GM19099 (cell line): ENCODE measurements at regions not wholly inside any gene's neighbourhood (a gene's known extent, or its start where the extent isn't known, plus 50 kb on each side); places are given as distances from the start of the nearest gene placed in this dataset.

Experiments used
- POLR2A ChIP-seq: IDR thresholded peaks from 3 replicates; pipeline ENCODE4 v1.6.1; 2011; ENCODE audit warnings: low read depth; ENCODE audit not compliant: insufficient read length; ENCODE audit errors: extremely low read depth

DNA sequence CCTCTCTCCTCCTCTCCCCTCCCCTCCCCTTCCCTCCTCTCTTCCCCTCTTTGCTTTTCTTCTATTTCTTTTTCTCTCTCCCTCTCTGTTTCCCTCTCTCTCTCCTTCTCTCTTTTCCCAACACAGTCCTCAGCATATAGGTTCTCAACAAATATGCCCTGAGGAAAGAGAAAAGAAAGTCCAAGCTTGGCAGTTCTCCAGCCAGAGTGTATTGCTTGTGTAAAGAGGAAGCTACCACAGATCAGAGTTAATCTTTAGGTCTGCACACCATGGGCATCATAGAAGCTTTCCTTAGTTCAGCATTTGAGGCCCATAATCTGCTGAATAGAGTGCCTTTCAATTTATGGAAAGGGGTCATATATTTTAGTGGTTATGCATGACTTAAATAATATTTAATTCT is 382.8 kb upstream of the WWC1 start:
- TF ChIP-seq POLR2A = no peak

DNA sequence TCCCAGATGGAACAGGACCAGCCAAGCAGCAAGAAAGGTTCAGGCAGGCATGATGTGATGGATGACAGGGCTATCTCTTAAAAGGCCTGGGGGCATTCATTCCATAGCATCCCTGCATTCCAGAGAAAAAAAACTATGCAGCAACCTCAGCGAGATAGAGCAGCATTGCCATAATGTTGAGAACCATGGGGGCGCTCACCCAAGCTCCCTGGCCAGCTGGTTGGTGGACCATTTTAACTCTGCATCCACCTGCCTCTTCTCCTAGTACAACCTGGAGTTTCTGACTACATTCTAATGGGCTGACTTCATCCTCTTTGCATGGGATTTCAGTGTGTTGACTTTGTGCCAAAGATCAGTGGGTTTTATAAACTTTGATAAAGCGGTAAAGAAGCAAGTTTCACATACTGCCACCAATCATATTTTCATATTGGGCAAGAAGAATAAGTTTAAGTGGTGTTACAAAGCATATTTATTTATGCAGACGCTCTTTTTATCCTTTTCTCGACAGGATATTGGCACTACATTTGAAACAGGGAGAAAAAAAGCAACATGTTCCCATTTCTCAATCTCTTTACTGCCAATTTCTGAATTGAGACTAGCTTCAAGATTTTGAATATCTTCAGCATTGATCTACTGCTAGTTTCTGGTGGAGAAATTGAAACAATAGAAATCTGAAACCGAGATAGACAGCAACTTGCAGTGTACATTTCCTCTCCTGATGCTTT is 378.3 kb upstream of the WWC1 start:
- no peak for TF ChIP-seq POLR2A

DNA sequence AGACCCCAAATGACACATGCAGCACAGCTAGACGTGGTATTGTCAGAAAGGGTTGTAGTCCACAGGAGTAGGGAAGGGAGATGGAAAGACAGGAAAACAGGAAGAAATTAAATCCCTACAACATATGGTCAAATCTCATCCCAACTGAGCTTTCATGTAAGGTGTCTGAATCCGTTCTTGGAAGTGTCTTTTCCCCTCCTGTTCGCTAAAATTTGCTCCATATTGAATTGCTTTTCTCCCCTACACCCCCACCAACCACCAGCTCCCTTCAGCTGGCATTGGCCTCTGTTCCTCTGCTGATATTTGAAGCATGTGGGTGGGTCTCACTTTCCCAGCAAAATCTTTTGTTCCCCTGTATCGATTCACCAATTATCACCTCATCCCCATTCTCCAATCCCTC is 376.2 kb upstream of the WWC1 start:
- TF ChIP-seq POLR2A = no peak

DNA sequence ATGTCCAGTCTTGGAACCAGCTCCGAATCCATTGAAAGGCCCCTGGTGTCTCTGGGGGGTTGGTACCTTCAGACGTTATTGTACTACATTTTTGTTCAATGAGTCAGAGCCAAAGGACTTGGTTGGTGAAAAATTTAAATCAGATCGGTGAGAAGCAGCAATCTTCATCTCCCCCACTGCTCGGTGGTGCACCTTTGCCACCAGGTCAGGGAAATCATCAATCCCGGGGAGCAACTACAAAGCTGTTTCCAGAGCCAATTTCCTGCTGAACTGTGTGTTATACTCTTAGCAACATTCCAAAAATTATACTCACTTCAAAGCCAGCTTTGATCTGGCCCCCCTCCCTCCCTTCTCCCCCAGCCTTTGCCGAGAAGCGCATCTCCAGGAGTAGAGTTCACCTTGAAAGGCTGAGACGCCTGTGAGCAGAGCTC is 375.2 kb upstream of the WWC1 start:
- no peak for TF ChIP-seq POLR2A

DNA sequence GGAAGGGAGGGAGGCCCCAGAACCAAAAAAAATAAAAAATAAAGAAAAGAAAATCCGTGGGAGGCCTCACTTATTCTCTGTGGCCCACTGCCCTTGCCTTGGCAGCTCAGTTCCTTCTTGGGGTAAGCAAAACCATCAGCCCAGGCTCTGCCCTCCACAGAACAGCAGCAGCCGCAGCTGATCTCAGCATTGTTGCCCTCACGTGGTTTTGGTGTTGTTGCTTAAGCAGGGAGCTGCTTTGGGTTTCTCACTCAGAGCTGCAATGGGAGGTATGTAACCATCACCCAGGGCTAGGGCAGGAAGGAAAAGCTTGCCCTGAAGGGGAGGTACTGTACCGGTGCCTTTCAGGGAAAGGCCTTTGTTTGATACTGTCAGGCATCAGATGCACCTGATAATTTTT is 374.7 kb upstream of the WWC1 start:
- TF ChIP-seq POLR2A = no peak

DNA sequence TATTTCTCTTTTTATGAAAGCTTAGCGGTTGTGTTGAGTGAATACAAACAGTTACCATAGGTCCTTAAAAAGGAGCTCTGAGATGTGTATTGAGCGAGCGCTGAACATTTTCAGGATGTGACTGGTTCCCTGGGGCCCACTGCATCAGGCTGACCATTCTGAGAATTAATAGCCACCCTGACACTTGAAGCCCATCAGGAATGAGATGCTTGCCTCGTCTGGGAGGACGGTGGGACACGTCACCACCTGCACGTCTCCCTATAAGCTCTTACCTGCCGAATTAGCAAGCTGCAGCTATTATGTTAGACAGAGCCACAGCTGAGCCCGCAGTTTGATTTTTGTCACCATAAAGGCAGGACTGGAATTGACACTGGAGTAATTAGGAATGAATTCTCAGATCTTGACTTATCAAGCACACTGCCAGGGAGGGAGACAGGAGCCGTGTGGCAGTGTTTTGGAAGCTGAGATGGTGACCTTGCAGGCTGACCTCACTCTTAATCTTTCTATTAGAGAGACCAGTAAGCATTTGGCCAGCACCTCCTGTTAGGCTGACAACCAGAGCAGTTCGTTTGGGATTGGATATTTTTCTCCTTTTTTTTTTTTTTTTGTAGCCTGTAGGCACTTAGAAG is 373.1 kb upstream of the WWC1 start:
- TF ChIP-seq POLR2A = no peak

DNA sequence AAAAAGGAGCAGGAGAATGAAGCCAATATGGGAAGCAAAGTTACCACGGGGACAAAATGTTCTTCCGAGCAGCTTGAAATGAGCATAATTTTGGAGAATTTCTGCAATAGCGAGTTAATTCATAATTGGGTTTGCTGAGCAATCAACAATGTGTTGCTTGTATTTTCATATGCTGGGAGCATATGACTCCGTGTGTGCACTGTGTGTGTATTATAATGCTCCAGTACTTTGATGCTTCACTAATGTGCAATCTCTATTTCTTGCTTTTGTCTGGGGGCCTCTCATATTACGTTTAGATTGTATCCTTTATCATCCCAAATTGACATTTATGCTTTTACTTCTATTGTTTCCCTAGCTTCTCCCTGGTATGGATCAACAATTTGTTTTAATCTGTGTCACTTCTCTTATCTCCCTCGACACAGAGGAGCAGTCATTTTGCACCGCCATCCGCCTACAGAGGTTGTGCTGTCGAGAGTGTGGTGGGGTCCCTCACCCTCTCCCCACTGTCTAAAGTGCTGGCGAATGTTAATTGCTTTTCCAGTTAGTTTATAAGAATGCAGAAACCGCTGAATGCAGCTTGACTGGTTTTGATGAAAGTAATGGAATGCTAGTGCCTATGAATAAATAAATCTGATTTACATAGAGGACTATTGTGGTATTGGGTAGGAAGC is 372.5 kb upstream of the WWC1 start:
- no peak for TF ChIP-seq POLR2A

DNA sequence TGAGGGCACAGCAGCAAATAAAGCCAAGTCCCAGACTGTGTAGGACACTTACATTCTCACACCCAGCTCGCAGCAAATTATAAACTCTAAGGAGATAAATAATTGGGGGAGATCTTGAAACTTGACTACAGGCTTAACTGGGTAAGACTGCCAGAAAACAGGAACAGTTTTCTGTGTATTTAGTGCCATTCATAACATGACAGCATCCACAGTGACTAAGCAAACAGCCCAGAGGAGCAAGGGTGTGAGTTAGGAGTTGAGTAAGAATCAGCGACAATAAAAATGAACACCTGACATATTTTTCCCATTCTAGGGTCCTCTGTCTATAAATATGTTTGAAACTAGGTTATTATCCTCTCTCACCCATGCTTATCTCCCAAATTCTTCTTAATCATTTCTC is 370.9 kb upstream of the WWC1 start:
- no peak for TF ChIP-seq POLR2A

DNA sequence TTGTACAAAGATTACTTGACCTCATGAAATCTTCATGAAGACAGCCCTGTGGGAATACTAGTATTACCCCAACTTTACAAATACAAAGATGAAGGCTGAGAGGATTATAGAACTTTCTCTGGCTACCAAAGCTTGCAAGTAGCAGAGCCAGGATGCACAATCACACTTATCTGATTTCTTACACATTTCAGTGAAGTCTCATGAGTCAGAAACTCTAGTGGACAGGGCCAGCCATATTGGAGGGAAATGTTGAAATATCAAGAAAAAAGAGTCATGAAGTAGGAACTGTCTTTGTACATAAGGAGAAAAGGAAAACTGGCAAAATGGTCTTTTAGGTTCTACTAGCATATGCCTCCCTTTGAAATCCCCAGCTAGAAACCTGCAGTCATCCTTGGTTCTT is 369.6 kb upstream of the WWC1 start:
- TF ChIP-seq POLR2A = no peak

DNA sequence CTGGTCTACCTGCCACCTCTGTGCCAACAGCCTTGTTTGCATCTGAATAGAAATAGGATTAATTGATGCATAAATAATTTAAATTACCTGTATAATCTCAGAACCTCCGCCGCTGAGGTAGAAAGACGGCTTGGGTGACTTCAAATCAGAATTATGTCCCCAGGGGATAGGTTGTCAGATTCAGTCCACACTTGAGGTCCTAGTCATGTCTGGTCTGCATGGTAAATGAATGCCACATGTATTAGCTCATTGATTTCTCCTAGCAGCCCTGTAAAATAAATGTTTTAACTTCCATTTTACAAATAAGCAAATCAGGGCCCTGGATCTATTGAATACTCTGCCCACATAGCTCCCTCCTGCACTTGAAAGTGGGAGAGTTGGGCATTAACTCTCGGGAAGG is 368.0 kb upstream of the WWC1 start:
- no peak for TF ChIP-seq POLR2A

DNA sequence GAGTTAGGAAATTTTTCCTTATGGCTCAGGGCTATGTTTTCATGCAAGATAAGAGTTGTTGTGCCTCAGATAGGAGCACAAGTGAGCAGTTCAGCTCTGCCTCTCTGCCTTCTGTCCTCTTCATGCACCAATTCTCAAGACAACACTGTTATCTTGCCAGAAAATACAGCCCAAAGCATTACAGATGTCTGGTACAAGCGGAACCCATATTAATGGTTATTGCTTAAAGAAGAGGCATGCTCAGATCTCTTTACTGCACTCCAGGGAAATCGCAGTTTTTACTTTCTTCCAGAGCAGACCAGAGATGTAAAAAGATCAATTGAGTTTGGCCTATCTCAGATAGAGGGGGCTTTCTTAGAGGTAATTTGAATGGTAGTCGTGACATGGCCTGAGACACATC is 361.6 kb upstream of the WWC1 start:
- TF ChIP-seq POLR2A = no peak

DNA sequence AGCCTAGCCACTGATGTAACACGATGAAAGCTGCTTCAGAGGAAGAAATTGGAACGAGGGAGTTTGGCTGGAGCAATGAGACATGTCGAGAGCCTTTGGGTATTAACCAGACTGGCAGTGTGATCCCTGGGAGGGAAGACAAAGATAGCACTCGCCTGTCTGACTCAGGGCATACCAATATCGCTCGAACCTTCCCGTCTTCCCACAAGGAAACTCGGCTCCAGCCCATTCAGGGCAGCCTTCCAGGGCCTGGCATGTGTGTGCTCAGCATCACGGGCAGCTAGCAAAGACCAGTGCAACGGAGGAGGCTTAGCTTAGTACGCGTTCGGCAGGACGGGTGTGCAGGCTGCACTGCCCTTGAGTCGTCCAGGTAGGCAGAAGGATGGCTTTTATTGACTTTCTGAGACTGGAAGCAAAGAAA is 356.9 kb upstream of the WWC1 start:
- TF ChIP-seq POLR2A = no peak

DNA sequence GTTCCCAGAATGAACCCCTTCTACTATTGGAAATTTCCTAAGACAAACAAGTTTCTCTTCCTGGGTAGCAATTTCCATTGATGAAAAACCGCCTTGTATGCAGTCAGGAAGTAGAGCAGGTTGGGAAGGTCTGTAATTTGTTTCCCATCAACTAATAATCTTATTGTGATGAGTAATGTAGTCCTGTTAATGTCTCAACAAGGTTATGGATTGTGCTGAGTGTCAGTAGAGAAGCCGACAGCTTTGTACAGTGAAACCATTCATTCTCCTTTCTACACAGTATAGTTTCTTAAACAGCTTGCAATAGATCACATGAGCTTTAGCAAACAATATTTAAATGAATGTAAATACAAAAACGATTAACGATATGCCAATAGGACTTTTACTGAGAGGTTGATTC is 355.4 kb upstream of the WWC1 start:
- no peak for TF ChIP-seq POLR2A

DNA sequence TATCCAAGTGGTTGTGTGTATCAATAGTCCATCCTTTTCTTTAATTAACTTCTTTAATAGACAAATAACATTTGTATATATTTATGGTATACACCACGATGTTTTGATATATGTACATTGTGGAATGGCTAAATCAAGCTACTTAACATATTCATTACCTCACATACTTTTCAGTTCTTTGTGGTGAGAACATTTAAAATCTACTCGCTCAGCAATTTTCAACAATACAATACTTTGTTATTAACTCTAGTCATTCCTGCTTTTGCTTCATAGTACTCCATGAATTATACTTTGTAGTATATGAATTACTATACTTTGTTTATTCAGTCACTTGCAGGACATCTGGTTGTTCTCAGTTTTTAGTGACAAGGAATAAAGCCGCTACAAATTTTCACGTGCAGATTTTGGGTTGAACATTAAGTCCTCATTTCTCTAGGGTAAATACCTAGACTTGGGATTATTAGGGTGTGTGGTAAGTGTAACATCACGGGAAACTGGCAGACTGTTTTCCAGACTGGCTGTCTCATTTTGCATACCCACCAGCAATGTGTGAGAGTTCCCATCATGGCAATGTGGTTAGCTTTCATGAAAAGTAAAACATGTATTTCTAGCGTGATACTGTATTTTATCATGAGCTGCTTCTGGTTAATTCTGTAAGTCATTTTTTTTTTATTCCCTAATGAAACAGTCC is 354.4 kb upstream of the WWC1 start:
- TF ChIP-seq POLR2A = no peak

DNA sequence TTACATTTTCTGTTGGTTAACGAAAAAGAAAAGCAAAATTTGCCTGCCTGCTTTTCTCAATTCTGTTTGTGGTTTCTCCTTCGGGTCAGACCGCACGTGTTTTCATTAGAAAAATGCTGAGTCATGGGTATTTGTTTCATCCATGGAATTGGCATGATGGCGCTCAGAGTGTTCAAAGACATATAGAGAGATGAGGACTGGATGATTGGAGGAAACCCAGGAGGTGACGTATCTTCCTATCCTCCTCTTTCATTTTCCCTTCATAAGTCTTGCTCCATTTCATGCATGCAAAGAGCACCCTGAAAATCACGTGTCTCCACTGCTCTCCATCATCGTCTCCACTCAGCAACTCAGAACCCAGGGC is 353.8 kb upstream of the WWC1 start:
- TF ChIP-seq POLR2A = no peak

DNA sequence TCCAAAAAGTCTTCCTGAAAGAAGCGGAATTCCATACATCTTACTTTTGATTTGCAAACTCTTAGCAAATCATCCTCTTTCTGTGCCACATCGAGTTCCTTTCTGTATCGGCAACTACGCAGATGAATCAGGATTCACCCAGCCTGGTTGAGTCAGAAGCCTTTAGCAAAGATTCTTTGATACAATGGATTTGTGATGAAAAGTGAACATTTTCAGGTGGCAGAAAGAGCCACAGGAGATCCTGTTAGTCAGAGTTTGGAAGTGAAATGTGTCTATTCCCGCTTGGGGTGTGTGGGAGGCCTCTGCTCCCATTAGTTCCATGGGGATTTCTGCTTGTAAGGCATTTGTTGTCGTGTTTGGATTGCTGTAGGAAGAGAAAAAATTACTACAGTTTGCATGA is 351.8 kb upstream of the WWC1 start:
- TF ChIP-seq POLR2A = no peak

DNA sequence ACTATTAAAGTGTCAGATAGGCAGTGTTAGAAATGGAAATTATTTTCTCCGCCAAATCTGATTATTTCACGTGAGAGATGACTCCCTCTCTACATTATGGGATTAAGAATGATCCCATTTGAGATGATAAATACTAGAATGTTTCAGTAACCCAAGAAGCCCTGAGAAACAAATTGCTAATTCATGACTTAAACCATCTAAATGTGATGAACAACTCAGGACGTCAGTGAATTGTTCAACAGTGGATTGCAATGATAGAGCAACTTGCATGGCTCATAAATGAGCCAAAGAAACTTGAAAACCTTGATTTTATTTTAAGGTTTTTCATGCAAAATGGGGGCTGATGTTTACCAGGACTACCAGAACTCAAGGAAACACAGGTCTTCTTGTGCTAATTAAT is 350.5 kb upstream of the WWC1 start:
- no peak for TF ChIP-seq POLR2A

DNA sequence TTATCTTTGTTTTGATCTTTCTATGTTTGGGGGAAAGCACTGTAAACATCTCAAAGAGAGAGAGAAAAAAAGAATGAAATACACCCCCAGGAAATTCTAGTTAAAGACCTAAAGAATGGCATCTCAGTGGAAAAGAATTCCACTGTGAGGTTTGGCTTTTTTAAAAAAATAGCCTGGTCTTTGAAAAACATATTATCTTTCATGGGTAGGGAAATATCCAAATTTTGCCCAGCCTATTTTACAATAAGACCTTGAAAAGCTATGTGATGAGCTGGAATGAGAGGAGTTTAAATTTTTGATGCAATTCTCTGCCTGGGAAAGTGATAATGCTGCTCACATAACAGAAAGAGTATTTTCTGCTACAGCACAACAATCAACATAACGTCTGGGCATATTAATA is 348.1 kb upstream of the WWC1 start:
- no peak for TF ChIP-seq POLR2A
